ENCODE measurements at regions not wholly inside any gene's neighbourhood (a gene's known extent, or its start where the extent isn't known, plus 50 kb on each side); places are given as distances from the start of the nearest gene placed in this dataset.

DNA sequence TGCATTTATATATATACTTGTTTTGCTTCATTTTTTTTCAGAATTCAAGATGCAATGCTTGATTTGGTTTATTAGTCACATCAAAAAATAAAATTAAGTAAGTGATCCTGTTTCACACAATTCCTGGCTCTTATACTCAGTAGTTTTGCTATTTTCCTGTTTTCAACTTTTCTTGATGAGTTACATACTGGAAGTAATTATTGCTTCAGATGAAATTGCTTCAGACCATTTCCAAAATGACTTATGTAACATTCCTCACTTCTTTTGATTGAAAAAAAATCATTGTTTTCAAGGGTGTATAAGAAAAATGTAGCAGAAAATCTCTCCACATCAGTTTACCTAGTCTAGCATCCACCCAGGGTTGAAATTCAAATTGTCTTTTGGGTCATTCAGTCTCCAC lies 65.0 kb downstream of the RGS2 start:
- TF ChIP-seq, protein P1, sequence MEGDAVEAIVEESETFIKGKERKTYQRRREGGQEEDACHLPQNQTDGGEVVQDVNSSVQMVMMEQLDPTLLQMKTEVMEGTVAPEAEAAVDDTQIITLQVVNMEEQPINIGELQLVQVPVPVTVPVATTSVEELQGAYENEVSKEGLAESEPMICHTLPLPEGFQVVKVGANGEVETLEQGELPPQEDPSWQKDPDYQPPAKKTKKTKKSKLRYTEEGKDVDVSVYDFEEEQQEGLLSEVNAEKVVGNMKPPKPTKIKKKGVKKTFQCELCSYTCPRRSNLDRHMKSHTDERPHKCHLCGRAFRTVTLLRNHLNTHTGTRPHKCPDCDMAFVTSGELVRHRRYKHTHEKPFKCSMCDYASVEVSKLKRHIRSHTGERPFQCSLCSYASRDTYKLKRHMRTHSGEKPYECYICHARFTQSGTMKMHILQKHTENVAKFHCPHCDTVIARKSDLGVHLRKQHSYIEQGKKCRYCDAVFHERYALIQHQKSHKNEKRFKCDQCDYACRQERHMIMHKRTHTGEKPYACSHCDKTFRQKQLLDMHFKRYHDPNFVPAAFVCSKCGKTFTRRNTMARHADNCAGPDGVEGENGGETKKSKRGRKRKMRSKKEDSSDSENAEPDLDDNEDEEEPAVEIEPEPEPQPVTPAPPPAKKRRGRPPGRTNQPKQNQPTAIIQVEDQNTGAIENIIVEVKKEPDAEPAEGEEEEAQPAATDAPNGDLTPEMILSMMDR (IDR thresholded peaks at IDR 0.05): no peak
- no peak for TF ChIP-seq ZFX (IDR thresholded peaks at IDR 0.05; ENCODE audit: borderline replicate concordance)
